ENCODE measurements at regions not wholly inside any gene's neighbourhood (a gene's known extent, or its start where the extent isn't known, plus 50 kb on each side); places are given as distances from the start of the nearest gene placed in this dataset.
"Not testable (repeated sequence)": the region's sequence is repeated elsewhere in the genome, so short reads cannot be mapped to it uniquely, and the experiment has no call there.

- H3K9me2 ChIP-seq (ENCODE audit: insufficient read depth); RAD21 ChIA-PET (ENCODE audit: low non-redundant PET in 1 of 2, low total read pairs in 2 of 2, uncharacterized antibody in 2 of 2, unreplicated experiment in 2 of 2); POLR2A ChIA-PET; DNase-seq (ENCODE audit: low read depth, low spot score); H3K79me2 ChIP-seq (ENCODE audit: insufficient read depth, low read length); intact Hi-C loops (cut with micrococcal nuclease); H3K9ac ChIP-seq (ENCODE audit: low read length); BruUV-seq (replicated peaks); H2AFZ ChIP-seq (ENCODE audit: low read depth, low read length, poor library complexity, severe bottlenecking); CTCF ChIA-PET; H3K9me3 ChIP-seq (ENCODE audit: control insufficient read depth in 1 of 2, insufficient read depth in 1 of 2, low read depth in 1 of 2, low read length in 2 of 2); H3K27me3 ChIP-seq (ENCODE audit: insufficient read depth, low read length); H3K4me1 ChIP-seq (ENCODE audit: control insufficient read depth in 1 of 2, insufficient read depth in 2 of 2, low read length in 2 of 2); H3K4me2 ChIP-seq (ENCODE audit: low read length); H3K27ac ChIP-seq (ENCODE audit: low read depth, low read length); H3K4me3 ChIP-seq (replicated peaks in 1 of 2; ENCODE audit: low read depth in 1 of 2, low read length in 2 of 2); ATAC-seq; H4K20me1 ChIP-seq (ENCODE audit: insufficient read depth); H3K36me3 ChIP-seq (ENCODE audit: control insufficient read depth in 1 of 2, insufficient read depth in 2 of 2, low read length in 2 of 2): not testable (repeated sequence)
These were observed 1552.4 kb upstream of the B3GALT2 start for GRCh38 chr1:194738843-194739242.

DNA sequence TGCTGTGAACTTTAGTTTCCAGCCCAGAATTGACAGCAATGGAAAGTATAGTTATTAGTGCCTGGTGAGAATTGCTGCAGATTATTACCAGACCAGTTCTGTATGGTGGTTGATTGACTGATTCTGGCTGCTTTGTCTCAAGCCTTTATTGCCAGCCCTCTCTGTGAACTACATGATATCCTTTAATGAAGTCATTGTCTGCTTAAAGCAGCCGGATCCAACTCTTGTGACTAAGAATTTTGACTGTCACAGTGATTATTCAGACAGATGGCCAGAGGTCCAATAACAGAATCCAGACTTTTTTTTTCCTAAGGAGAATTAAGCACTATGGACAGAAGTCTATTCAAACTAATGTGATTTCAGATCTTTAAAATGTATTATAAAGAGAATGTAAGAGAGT lies 1548.6 kb upstream of the B3GALT2 start:
- intact Hi-C loops (cut with micrococcal nuclease): no loop called here
- Histone ChIP-seq H3K27me3 (ENCODE audit: insufficient read depth, low read length) (no peaks in the 10 kb centered on the region), H3K9me2 (ENCODE audit: insufficient read depth) (no peaks in the 10 kb centered on the region), H3K27ac (ENCODE audit: low read depth, low read length) (no peak overlapping the region), H3K4me1 (ENCODE audit: control insufficient read depth in 1 of 2, insufficient read depth in 2 of 2, low read length in 2 of 2) (no peaks in the 10 kb centered on the region), H3K79me2 (ENCODE audit: insufficient read depth, low read length) (no peaks in the 10 kb centered on the region), H3K9ac (ENCODE audit: low read length) (no peak overlapping the region), H3K4me3 (replicated peaks in 1 of 2; ENCODE audit: low read depth in 1 of 2, low read length in 2 of 2) (no peak overlapping the region), H2AFZ (ENCODE audit: low read depth, low read length, poor library complexity, severe bottlenecking) (no peak overlapping the region), H3K9me3 (ENCODE audit: control insufficient read depth in 1 of 2, insufficient read depth in 1 of 2, low read depth in 1 of 2, low read length in 2 of 2) (no peaks in the 10 kb centered on the region), H3K4me2 (ENCODE audit: low read length) (no peak overlapping the region), H4K20me1 (ENCODE audit: insufficient read depth) (no peaks in the 10 kb centered on the region), H3K36me3 (ENCODE audit: control insufficient read depth in 1 of 2, insufficient read depth in 2 of 2, low read length in 2 of 2) (no peaks in the 10 kb centered on the region)
- ChIA-PET RAD21 (ENCODE audit: low non-redundant PET in 1 of 2, low total read pairs in 2 of 2, uncharacterized antibody in 2 of 2, unreplicated experiment in 2 of 2) (no interaction called here), CTCF (no interaction called here), POLR2A (no interaction called here)
- no peak for DNase-seq (ENCODE audit: low read depth, low spot score)
- no peak for ATAC-seq
- no peak for TF ChIP-seq CEBPB (IDR thresholded peaks at IDR 0.05; ENCODE audit: low read depth)
- BruUV-seq (replicated peaks): no TSS peak

GRCh38 chr1:194731025-194731424 lies 1544.6 kb upstream of the B3GALT2 start:
- Histone ChIP-seq H2AFZ (ENCODE audit: low read depth, low read length, poor library complexity, severe bottlenecking) (no peak overlapping the region), H3K4me3 (replicated peaks in 1 of 2; ENCODE audit: low read depth in 1 of 2, low read length in 2 of 2) (no peak overlapping the region), H3K4me2 (ENCODE audit: low read length) (no peak overlapping the region), H3K27ac (ENCODE audit: low read depth, low read length) (no peak overlapping the region), H3K36me3 (ENCODE audit: control insufficient read depth in 1 of 2, insufficient read depth in 2 of 2, low read length in 2 of 2) (no peaks in the 10 kb centered on the region), H3K9me2 (ENCODE audit: insufficient read depth) (no peaks in the 10 kb centered on the region), H3K27me3 (ENCODE audit: insufficient read depth, low read length) (no peaks in the 10 kb centered on the region), H3K9me3 (ENCODE audit: control insufficient read depth in 1 of 2, insufficient read depth in 1 of 2, low read depth in 1 of 2, low read length in 2 of 2) (no peaks in the 10 kb centered on the region), H3K4me1 (ENCODE audit: control insufficient read depth in 1 of 2, insufficient read depth in 2 of 2, low read length in 2 of 2) (no peaks in the 10 kb centered on the region), H3K9ac (ENCODE audit: low read length) (no peak overlapping the region), H3K79me2 (ENCODE audit: insufficient read depth, low read length) (no peaks in the 10 kb centered on the region), H4K20me1 (ENCODE audit: insufficient read depth) (no peaks in the 10 kb centered on the region)
- intact Hi-C loops (cut with micrococcal nuclease): no loop called here
- no TSS peak for BruUV-seq (replicated peaks)
- ATAC-seq (no peak), DNase-seq (ENCODE audit: low read depth, low spot score) (no peak)
- ChIA-PET RAD21 (ENCODE audit: low non-redundant PET in 1 of 2, low total read pairs in 2 of 2, uncharacterized antibody in 2 of 2, unreplicated experiment in 2 of 2) (no interaction called here), POLR2A (no interaction called here), CTCF (no interaction called here)
- no peak for TF ChIP-seq POLR2A (IDR thresholded peaks at IDR 0.05; ENCODE audit: borderline replicate concordance, extremely low read depth, insufficient read depth, insufficient read length)
- TF ChIP-seq, protein P1, sequence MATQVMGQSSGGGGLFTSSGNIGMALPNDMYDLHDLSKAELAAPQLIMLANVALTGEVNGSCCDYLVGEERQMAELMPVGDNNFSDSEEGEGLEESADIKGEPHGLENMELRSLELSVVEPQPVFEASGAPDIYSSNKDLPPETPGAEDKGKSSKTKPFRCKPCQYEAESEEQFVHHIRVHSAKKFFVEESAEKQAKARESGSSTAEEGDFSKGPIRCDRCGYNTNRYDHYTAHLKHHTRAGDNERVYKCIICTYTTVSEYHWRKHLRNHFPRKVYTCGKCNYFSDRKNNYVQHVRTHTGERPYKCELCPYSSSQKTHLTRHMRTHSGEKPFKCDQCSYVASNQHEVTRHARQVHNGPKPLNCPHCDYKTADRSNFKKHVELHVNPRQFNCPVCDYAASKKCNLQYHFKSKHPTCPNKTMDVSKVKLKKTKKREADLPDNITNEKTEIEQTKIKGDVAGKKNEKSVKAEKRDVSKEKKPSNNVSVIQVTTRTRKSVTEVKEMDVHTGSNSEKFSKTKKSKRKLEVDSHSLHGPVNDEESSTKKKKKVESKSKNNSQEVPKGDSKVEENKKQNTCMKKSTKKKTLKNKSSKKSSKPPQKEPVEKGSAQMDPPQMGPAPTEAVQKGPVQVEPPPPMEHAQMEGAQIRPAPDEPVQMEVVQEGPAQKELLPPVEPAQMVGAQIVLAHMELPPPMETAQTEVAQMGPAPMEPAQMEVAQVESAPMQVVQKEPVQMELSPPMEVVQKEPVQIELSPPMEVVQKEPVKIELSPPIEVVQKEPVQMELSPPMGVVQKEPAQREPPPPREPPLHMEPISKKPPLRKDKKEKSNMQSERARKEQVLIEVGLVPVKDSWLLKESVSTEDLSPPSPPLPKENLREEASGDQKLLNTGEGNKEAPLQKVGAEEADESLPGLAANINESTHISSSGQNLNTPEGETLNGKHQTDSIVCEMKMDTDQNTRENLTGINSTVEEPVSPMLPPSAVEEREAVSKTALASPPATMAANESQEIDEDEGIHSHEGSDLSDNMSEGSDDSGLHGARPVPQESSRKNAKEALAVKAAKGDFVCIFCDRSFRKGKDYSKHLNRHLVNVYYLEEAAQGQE (IDR thresholded peaks at IDR 0.05; ENCODE audit: low read depth): no peak
- TF ChIP-seq ELF1 (IDR thresholded peaks at IDR 0.05; ENCODE audit: borderline replicate concordance, low read depth): no peak
- TF ChIP-seq ZNF274 (IDR thresholded peaks at IDR 0.05; ENCODE audit: low read depth, low read length): no peak
- TF ChIP-seq CBX3 (IDR thresholded peaks at IDR 0.05; ENCODE audit: low read depth): no peak
- no peak for TF ChIP-seq EZH2phosphoT487 (IDR thresholded peaks at IDR 0.05; ENCODE audit: borderline replicate concordance)
- TF ChIP-seq CEBPB (IDR thresholded peaks at IDR 0.05; ENCODE audit: low read depth): no peak
- no peak for TF ChIP-seq SIN3A (IDR thresholded peaks at IDR 0.05; ENCODE audit: low read depth)
- no peak for TF ChIP-seq ZBTB33 (IDR thresholded peaks at IDR 0.05; ENCODE audit: extremely low read depth, insufficient replicate concordance, low read length)

Data from HCT116 (cell line).